NCI-H128 (cell line): ENCODE measurements at regions not wholly inside any gene's neighbourhood (a gene's known extent, or its start where the extent isn't known, plus 50 kb on each side); places are given as distances from the start of the nearest gene placed in this dataset.
"Not testable (repeated sequence)": the region's sequence is repeated elsewhere in the genome, so short reads cannot be mapped to it uniquely, and the experiment has no call there.

ENCODE experiments used
- DNase-seq: peaks from one replicate; lab custom pipeline; 2025; ENCODE audit not compliant: unreplicated experiment; lab: John Stamatoyannopoulos, UW

- DNase-seq, result no peak
These were observed 1915.0 kb upstream of the CELF4 start for GRCh38 chr18:39480494-39481195.

GRCh38 chr18:39464006-39464405 is 1898.4 kb upstream of the CELF4 start:
- DNase-seq, result no peak

- no peak for DNase-seq
These were observed 1896.8 kb upstream of the CELF4 start for GRCh38 chr18:39462436-39462835.

GRCh38 chr18:39460136-39460535 is 1894.5 kb upstream of the CELF4 start:
- no peak for DNase-seq

- DNase-seq, result no peak
These were observed 1889.7 kb upstream of the CELF4 start for GRCh38 chr18:39455285-39455684.

GRCh38 chr18:39454866-39455265 is 1889.3 kb upstream of the CELF4 start:
- no peak for DNase-seq

- DNase-seq, result no peak
These were observed 1888.3 kb upstream of the CELF4 start for GRCh38 chr18:39453882-39454281.

GRCh38 chr18:39453356-39453755 is 1887.8 kb upstream of the CELF4 start:
- DNase-seq, result no peak

GRCh38 chr18:39450958-39451357 is 1885.4 kb upstream of the CELF4 start:
- DNase-seq, result no peak

- DNase-seq, result no peak
These were observed 1884.0 kb upstream of the CELF4 start for GRCh38 chr18:39449566-39449965.

GRCh38 chr18:39448942-39449341 is 1883.3 kb upstream of the CELF4 start:
- DNase-seq, result no peak

- DNase-seq, result not testable (repeated sequence)
These were observed 1879.4 kb upstream of the CELF4 start for GRCh38 chr18:39444957-39445356.

- no peak for DNase-seq
These were observed 1876.0 kb upstream of the CELF4 start for GRCh38 chr18:39441648-39442047.

GRCh38 chr18:39435996-39436395 is 1870.4 kb upstream of the CELF4 start:
- DNase-seq, result no peak

- no peak for DNase-seq
These were observed 1869.6 kb upstream of the CELF4 start for GRCh38 chr18:39435209-39435608.

GRCh38 chr18:39434223-39434920 is 1868.8 kb upstream of the CELF4 start:
- DNase-seq, result no peak

- DNase-seq, result no peak
These were observed 1859.7 kb upstream of the CELF4 start for GRCh38 chr18:39425172-39425850.

GRCh38 chr18:39424261-39424660 is 1858.7 kb upstream of the CELF4 start:
- no peak for DNase-seq

GRCh38 chr18:39421276-39421675 is 1855.7 kb upstream of the CELF4 start:
- DNase-seq, result no peak

GRCh38 chr18:39419315-39419714 is 1853.7 kb upstream of the CELF4 start:
- DNase-seq, result no peak

GRCh38 chr18:39415471-39415870 is 1849.9 kb upstream of the CELF4 start:
- no peak for DNase-seq
